ENCODE measurements at regions not wholly inside any gene's neighbourhood (a gene's known extent, or its start where the extent isn't known, plus 50 kb on each side); places are given as distances from the start of the nearest gene placed in this dataset.
A peak's percentile ranks its signal among the peaks of the same experiment; 100 is the strongest.
"Not testable (repeated sequence)": the region's sequence is repeated elsewhere in the genome, so short reads cannot be mapped to it uniquely, and the experiment has no call there.

GRCh38 chr22:40094485-40094884 is 83.2 kb upstream of the TNRC6B start:
- DNase-seq (ENCODE audit: low spot score): no peak
- in situ Hi-C loops (cut with HindIII; ENCODE audit: low sequenced_read_pairs): no loop called here

- in situ Hi-C loops (cut with HindIII; ENCODE audit: low sequenced_read_pairs): not testable (repeated sequence)
These were observed 77.8 kb upstream of the TNRC6B start for GRCh38 chr22:40099887-40100286.

GRCh38 chr22:40105755-40106154 is 72.0 kb upstream of the TNRC6B start:
- in situ Hi-C loops (cut with HindIII; ENCODE audit: low sequenced_read_pairs): no loop called here
- DNase-seq (ENCODE audit: low spot score): no peak

More at GRCh38 chr22:40099887-40100286, 77.8 kb upstream of the TNRC6B start:
- DNase-seq (ENCODE audit: low spot score): not testable (repeated sequence)

DNA sequence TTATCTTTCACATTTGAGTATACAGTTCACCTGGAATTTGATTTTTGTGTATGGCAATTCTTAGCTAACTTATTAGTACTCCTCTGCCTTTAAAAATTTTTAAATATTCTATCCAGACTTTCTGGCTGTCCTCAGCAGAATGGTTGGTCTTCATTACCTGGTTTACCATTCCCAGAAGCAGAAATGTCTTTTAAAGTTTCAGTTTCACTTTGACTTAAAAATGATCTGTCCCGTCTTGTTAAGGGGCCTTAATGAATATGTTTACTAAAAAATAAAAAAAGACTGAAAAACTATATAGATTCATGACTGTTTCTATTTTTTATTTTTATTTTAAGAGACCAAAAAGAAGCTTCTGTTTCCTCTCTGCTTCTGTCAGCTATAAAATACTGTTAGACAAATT is 70.5 kb upstream of the TNRC6B start:
- no peak for DNase-seq (ENCODE audit: low spot score)
- in situ Hi-C loops (cut with HindIII; ENCODE audit: low sequenced_read_pairs): no loop called here

DNA sequence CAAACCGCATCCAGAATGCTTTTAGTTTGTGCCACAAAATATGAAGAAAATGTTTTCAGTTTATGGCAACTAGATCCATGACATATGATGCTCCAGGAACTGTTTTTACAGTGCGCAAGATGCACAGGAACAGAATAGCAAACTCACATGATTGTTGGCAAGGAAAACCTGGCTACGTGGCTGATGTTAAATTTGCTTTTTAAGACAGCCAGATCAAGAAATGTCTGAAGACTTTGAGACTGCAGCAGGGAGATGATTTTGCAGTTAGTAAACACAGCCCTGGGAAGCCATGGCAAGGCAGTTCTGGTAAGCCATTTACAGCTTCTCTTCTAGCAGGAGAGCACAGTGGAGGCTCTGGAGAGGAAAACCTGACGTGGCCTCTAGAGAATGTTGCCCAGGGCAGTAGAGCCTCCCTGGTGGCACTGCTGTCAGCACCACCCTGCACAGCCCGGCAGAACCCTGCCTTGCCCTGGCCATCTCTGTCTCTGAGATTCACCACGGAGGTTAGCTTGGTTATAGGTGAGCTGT is 69.8 kb upstream of the TNRC6B start:
- peak; percentile 24 for DNase-seq (ENCODE audit: low spot score)

DNA sequence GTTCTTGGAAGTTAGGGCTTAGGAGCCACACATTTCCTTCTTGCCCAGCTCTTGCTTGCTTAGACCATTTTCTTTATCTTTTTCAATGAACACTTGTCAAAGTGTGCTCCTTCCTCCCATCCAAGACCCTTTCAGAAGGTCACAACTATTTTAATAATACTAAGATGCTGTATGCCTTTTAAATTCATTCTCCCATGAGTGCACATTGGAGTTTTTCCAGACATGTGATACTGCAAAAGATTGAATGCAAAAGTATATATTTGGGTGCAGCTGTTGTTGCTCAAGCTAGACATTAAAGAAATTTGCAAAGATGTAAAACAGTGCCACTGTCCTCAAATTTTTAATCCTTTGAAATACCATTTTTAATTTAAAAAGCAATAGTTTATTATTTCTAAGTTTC is 69.3 kb upstream of the TNRC6B start:
- in situ Hi-C loops (cut with HindIII; ENCODE audit: low sequenced_read_pairs): no loop called here
- DNase-seq (ENCODE audit: low spot score): no peak

More for the DNA sequence above, 69.8 kb upstream of the TNRC6B start:
- in situ Hi-C loops (cut with HindIII; ENCODE audit: low sequenced_read_pairs): no loop called here

DNA sequence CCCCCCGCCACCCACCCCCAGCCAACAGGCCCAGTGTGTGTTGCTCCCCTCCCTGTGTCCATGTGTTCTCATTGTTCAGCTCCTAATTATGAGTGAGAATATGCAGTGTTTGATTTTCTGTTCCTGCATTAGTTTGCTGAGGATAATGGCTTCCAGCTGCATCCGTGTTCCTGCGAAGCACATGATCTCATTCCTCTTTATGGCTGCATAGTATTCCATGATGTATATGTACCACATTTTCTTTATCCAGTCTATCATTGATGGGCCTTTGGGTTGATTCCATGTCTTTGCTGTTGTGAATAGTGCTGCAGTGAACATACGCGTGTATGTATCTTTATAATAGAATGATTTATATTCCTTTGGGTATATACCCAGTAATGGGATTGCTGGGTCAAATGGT is 68.8 kb upstream of the TNRC6B start:
- DNase-seq (ENCODE audit: low spot score); in situ Hi-C loops (cut with HindIII; ENCODE audit: low sequenced_read_pairs): not testable (repeated sequence)

- in situ Hi-C loops (cut with HindIII; ENCODE audit: low sequenced_read_pairs): no loop called here
- no peak for DNase-seq (ENCODE audit: low spot score)
These were observed 66.3 kb upstream of the TNRC6B start for GRCh38 chr22:40111451-40111850.

- in situ Hi-C loops (cut with HindIII; ENCODE audit: low sequenced_read_pairs): no loop called here
- DNase-seq (ENCODE audit: low spot score): no peak
These were observed 65.1 kb upstream of the TNRC6B start for GRCh38 chr22:40112595-40112994.

DNA sequence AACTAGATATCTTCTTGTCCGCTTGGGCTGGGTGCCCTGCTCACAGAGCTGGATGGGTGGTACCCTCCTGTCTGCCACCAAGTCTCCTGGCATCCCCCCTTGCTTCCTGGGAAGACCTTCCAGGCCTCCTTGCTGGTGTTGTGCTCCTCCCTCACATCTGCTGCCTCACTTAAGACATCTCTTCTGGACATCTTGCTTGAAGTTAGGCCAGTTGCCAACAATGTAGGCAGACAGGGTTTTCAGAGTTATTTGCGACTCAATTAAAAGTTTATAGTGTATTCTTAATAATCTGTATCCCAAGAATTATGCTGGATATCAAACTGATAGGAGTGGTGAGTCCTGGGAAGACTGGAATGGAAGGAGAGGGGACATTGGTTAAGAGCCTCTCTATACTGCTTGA is 64.0 kb upstream of the TNRC6B start:
- in situ Hi-C loops (cut with HindIII; ENCODE audit: low sequenced_read_pairs): no loop called here
- no peak for DNase-seq (ENCODE audit: low spot score)

- in situ Hi-C loops (cut with HindIII; ENCODE audit: low sequenced_read_pairs): no loop called here
- DNase-seq (ENCODE audit: low spot score): no peak
These were observed 63.3 kb upstream of the TNRC6B start for GRCh38 chr22:40114411-40114810.

DNA sequence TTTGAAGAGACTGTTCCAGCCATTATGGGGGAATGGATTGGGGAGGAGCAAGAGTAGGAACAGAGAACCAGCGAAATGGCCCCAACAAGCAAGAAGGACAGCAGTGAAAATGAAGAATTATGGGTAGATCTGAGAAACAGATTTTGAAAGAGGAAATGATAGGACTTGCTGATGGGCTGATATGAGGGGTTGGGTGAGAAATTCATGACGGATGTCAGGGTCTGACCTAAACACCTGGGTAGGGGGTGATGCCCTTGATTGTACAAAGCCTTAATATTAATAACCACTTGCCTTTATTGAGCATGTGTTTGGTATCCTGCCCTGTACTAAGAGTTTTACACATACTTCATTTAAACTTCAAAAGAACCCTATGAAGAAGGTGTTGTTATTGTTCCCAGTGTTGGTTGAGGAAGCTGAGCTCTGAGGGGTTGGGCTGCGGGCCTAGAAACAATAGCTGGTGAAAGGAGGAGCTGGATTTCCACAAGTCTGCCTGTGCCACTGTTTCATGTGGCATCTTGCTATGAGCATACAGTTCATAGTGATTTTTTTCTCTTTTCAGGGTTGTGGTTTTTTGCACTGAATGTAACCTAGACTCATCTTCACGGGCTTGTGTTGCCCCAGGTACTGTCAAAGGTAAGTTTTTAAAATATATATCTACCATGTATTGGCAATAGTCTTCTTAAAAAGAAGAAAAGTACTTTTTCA is 61.1 kb upstream of the TNRC6B start:
- in situ Hi-C loops (cut with HindIII; ENCODE audit: low sequenced_read_pairs): no loop called here

DNA sequence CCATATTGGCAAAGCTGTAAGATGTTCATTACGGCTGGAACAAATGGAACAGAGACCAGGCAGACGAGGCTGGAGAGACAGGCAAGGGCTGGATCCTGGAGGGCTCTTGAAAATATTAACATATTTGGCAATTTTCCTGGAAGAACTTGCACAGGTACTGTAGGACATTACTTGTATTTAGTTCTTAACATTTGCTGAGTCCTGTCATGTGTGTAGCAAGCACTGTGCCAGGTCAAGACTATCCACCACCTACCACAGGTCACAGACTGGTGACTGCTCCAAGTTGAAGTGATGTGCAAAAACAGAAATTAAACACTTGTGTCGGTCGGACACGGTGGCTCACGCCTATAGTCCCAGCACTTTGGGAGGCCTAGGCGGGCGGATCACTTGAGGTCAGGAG is 58.7 kb upstream of the TNRC6B start:
- in situ Hi-C loops (cut with HindIII; ENCODE audit: low sequenced_read_pairs): no loop called here
- no peak for DNase-seq (ENCODE audit: low spot score)

More for the DNA sequence above, 61.1 kb upstream of the TNRC6B start:
- no peak for DNase-seq (ENCODE audit: low spot score)

GRCh38 chr22:40120848-40121247 is 56.9 kb upstream of the TNRC6B start:
- in situ Hi-C loops (cut with HindIII; ENCODE audit: low sequenced_read_pairs): no loop called here

DNA sequence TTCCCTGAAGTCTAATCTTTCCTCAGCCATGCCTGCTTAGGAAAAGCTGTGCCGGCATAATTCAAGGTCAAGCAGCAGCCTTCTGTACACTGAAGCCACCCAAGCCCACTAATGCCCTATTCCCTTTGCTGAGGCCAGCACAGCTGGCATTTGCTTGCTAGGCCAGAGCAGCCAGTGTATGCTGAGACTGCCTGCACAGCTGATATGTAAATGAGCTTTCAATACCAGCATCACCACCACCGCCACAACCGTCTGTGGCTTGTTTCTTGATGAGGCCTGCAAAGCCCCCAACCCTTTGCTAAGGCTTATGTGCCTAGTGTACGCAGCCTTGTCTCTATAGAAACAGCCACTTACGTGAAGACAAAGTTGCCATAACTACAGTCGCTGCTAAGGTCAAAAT is 56.3 kb upstream of the TNRC6B start:
- no peak for DNase-seq (ENCODE audit: low spot score)
- in situ Hi-C loops (cut with HindIII; ENCODE audit: low sequenced_read_pairs): no loop called here

More at GRCh38 chr22:40120848-40121247, 56.9 kb upstream of the TNRC6B start:
- DNase-seq (ENCODE audit: low spot score): no peak

DNA sequence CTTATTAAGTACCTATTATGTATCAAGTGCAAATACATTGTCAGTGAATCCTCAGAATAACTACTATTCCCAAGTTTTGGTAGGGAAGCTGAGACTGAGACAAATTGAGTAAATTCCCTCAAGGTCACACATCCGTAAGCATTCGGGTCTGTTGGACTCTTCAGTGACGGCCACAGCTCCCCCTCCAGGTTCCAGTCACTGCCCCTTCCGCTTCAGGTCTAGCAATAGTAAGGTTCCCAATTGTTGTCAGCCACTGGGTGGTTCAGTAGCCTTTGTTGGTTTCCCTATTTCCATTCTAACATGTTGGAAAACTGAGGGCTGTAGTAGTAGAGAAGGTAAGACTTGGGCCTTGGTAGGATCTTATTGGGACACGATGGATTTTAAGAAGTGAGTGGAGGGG is 54.9 kb upstream of the TNRC6B start:
- in situ Hi-C loops (cut with HindIII; ENCODE audit: low sequenced_read_pairs): no loop called here
- no peak for DNase-seq (ENCODE audit: low spot score)

DNA sequence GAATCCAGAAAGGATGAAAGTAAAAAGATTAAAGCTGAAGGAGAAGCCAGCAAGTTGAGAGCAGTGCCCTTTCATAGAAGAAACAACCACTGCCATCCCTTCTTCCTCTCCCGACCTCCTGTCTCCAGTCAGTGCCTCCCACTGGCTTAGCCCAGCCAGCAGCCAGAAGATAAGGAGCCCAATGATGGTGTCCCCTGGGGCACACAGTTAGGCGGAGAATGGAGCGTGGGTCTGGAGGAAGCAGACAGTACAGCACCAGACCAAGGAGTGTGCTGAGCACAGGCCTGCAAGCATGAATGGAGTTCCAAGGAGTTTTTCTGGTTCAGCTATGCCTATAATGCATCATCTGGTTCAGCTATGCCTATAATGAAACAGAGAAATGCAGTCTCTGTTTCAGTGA is 54.3 kb upstream of the TNRC6B start:
- DNase-seq (ENCODE audit: low spot score): no peak
- in situ Hi-C loops (cut with HindIII; ENCODE audit: low sequenced_read_pairs): no loop called here
